Panc1 (cell line): ENCODE measurements at regions not wholly inside any gene's neighbourhood (a gene's known extent, or its start where the extent isn't known, plus 50 kb on each side); places are given as distances from the start of the nearest gene placed in this dataset.

Experiments used
- POLR2AphosphoS5 ChIP-seq: IDR thresholded peaks from 2 replicates; pipeline ENCODE4 v1.6.1; 2012; ENCODE audit warnings: mild to moderate bottlenecking, low read depth, low read length, moderate library complexity
- SIN3A ChIP-seq: IDR thresholded peaks from 2 replicates; pipeline ENCODE4 v1.6.1; 2012; ENCODE audit warnings: low read depth, mild to moderate bottlenecking, low read length, moderate library complexity, borderline replicate concordance; ENCODE audit not compliant: insufficient read depth
- TCF7L2 ChIP-seq: IDR thresholded peaks from 2 replicates; pipeline ENCODE4 v1.6.1; 2011; ENCODE audit warnings: mild to moderate bottlenecking, low read depth, low read length, inconsistent platforms
- TF ChIP-seq, protein P1 (sequence below): fragments of 450-650 bp; IDR thresholded peaks from 2 replicates; pipeline ENCODE4 v1.5.1; 2017; ENCODE audit warnings: mild to moderate bottlenecking
- TF ChIP-seq, protein P2 (sequence below), 2 experiments: IDR thresholded peaks; 2 replicates each; pipeline ENCODE4 v1.6.1; 2011 to 2012; ENCODE audit warnings: low read depth in 2 of 2, control low read depth in 1 of 2, low read length in 1 of 2, mild to moderate bottlenecking in 1 of 2, moderate library complexity in 1 of 2; ENCODE audit not compliant: insufficient read depth in 1 of 2

DNA sequence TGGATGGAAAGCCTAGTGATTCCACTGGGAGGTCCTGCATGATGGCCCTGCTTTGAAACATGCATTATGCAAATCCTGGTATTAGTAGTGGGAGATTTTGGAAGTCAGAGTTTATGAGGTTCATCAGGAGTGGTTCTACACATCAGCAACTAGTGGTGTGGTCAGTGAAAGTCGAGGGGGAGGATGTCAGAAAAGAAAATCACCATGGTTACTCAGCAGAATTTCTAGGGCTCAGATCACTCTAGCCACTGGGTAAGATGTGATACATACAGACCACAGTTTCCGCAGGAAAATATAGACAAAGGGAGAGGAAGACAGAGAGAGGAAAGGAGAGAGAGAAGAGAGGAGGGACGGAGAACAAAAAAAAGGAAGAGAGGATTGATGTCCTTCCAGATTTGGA is 2100.7 kb upstream of the PIK3C3 start:
- TF ChIP-seq, protein P1, sequence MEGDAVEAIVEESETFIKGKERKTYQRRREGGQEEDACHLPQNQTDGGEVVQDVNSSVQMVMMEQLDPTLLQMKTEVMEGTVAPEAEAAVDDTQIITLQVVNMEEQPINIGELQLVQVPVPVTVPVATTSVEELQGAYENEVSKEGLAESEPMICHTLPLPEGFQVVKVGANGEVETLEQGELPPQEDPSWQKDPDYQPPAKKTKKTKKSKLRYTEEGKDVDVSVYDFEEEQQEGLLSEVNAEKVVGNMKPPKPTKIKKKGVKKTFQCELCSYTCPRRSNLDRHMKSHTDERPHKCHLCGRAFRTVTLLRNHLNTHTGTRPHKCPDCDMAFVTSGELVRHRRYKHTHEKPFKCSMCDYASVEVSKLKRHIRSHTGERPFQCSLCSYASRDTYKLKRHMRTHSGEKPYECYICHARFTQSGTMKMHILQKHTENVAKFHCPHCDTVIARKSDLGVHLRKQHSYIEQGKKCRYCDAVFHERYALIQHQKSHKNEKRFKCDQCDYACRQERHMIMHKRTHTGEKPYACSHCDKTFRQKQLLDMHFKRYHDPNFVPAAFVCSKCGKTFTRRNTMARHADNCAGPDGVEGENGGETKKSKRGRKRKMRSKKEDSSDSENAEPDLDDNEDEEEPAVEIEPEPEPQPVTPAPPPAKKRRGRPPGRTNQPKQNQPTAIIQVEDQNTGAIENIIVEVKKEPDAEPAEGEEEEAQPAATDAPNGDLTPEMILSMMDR = no peak
- no peak for TF ChIP-seq POLR2AphosphoS5
- no peak for TF ChIP-seq SIN3A
- TF ChIP-seq TCF7L2 = no peak
- TF ChIP-seq, protein P2, sequence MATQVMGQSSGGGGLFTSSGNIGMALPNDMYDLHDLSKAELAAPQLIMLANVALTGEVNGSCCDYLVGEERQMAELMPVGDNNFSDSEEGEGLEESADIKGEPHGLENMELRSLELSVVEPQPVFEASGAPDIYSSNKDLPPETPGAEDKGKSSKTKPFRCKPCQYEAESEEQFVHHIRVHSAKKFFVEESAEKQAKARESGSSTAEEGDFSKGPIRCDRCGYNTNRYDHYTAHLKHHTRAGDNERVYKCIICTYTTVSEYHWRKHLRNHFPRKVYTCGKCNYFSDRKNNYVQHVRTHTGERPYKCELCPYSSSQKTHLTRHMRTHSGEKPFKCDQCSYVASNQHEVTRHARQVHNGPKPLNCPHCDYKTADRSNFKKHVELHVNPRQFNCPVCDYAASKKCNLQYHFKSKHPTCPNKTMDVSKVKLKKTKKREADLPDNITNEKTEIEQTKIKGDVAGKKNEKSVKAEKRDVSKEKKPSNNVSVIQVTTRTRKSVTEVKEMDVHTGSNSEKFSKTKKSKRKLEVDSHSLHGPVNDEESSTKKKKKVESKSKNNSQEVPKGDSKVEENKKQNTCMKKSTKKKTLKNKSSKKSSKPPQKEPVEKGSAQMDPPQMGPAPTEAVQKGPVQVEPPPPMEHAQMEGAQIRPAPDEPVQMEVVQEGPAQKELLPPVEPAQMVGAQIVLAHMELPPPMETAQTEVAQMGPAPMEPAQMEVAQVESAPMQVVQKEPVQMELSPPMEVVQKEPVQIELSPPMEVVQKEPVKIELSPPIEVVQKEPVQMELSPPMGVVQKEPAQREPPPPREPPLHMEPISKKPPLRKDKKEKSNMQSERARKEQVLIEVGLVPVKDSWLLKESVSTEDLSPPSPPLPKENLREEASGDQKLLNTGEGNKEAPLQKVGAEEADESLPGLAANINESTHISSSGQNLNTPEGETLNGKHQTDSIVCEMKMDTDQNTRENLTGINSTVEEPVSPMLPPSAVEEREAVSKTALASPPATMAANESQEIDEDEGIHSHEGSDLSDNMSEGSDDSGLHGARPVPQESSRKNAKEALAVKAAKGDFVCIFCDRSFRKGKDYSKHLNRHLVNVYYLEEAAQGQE (IDR thresholded peaks at IDR 0.05; ENCODE audit: insufficient read depth in 1 of 2, low read depth in 2 of 2, low read length in 1 of 2) = no peak
